ENCODE measurements at regions not wholly inside any gene's neighbourhood (a gene's known extent, or its start where the extent isn't known, plus 50 kb on each side); places are given as distances from the start of the nearest gene placed in this dataset.
"Not testable (repeated sequence)": the region's sequence is repeated elsewhere in the genome, so short reads cannot be mapped to it uniquely, and the experiment has no call there.

DNA sequence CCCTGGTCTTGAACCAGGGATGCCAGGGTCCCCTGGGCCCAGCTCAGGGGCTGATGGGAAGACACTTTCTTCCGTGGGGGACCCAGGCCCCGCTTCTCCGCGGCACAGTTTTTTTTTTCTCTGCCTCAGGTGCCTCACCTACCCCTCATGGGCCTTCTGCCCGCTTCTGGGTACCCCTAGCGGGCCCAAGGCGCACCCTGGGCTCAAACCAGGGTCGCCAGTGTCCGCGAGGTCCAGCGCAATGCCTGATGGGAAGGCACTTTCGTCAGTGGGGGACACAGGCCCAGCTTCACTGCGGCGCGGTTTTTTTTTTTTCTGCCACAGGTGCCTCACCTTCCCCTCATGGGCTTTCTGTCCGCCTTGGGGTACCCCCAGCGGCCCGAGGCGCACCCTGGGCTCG is 163.9 kb upstream of the ZNG1F start:
- H3K9me3 ChIP-seq (ENCODE audit: control insufficient read depth in 3 of 3, low read length in 3 of 3); H3K27ac ChIP-seq (ENCODE audit: low read depth, low read length); H3K9ac ChIP-seq (ENCODE audit: low read depth in 1 of 3, low read length in 3 of 3); H3K27me3 ChIP-seq (ENCODE audit: control insufficient read depth in 3 of 3, insufficient read depth in 3 of 3, low read length in 3 of 3); H3K36me3 ChIP-seq (ENCODE audit: control insufficient read depth in 3 of 3, insufficient read depth in 3 of 3, low read length in 3 of 3); H3K4me1 ChIP-seq (ENCODE audit: control insufficient read depth in 3 of 3, insufficient read depth in 3 of 3, low read length in 3 of 3); H3K4me3 ChIP-seq (ENCODE audit: low read length in 3 of 3): not testable (repeated sequence)

DNA sequence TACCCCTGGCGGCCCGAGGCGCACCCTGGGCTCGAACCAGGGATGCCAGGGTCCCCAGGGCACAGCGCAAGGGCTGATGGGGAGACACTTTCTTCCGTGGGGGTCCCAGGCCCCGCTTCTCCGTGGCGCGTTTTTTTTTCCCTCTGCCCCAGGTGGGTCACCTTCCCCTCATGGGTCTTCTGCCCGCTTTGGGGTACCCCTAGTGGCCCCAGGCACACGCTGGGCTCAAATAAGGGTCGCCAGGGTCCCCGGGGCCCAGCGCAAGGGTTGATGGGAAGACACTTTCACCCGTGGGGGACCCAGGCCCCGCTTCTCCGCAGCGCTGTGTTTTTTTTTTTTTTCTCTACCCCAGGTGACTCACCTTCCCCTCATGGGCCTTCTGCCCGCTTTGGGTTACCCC is 163.3 kb upstream of the ZNG1F start:
- H3K9ac ChIP-seq (ENCODE audit: low read depth in 1 of 3, low read length in 3 of 3); H3K4me3 ChIP-seq (ENCODE audit: low read length in 3 of 3); H3K27me3 ChIP-seq (ENCODE audit: control insufficient read depth in 3 of 3, insufficient read depth in 3 of 3, low read length in 3 of 3); H3K9me3 ChIP-seq (ENCODE audit: control insufficient read depth in 3 of 3, low read length in 3 of 3); H3K27ac ChIP-seq (ENCODE audit: low read depth, low read length); H3K36me3 ChIP-seq (ENCODE audit: control insufficient read depth in 3 of 3, insufficient read depth in 3 of 3, low read length in 3 of 3); H3K4me1 ChIP-seq (ENCODE audit: control insufficient read depth in 3 of 3, insufficient read depth in 3 of 3, low read length in 3 of 3): not testable (repeated sequence)

DNA sequence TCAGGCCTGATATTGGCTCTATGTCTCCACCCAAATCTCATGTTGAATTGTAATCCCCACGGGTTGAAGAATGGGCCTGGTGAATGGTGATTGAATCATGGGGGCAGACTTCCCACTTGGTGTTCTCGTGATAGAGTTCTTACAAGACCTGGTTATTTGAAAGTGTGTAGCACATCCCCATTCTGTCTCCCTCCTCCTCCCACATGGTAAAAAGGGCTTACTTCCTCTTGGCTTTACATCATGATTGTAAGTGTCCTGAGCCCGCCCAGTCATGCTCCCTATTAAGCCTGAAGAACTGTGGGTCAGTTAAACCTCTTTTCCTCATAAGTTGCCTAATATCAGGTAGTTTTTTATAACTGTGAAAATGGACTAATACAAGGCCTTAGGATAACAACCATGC is 158.8 kb upstream of the ZNG1F start:
- H3K9me3 ChIP-seq (ENCODE audit: control insufficient read depth in 3 of 3, low read length in 3 of 3); H3K27me3 ChIP-seq (ENCODE audit: control insufficient read depth in 3 of 3, insufficient read depth in 3 of 3, low read length in 3 of 3); H3K4me1 ChIP-seq (ENCODE audit: control insufficient read depth in 3 of 3, insufficient read depth in 3 of 3, low read length in 3 of 3); H3K36me3 ChIP-seq (ENCODE audit: control insufficient read depth in 3 of 3, insufficient read depth in 3 of 3, low read length in 3 of 3); H3K27ac ChIP-seq (ENCODE audit: low read depth, low read length); H3K4me3 ChIP-seq (ENCODE audit: low read length in 3 of 3); H3K9ac ChIP-seq (ENCODE audit: low read depth in 1 of 3, low read length in 3 of 3): not testable (repeated sequence)

DNA sequence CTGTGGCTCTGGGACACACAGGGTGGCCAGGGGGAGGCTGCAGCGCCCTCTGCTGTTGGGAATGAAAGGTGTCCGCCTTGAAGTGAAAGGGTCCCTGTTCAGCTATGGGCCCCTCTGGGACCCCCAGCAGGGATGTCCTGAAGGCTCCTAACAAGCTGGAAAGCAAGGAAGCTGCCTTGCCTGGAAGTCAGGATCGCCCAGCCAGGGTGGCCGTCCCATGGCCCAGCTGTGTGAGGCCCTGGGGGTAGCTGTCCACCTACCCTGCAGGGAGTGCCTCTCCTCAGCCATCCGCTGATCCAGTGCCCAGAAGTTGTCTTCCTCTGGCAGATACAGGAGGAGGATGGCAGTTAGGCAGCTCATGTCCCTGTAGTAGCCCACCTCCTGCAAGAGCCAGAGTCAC is 143.4 kb upstream of the ZNG1F start:
- H3K36me3 ChIP-seq (ENCODE audit: control insufficient read depth in 3 of 3, insufficient read depth in 3 of 3, low read length in 3 of 3); H3K27me3 ChIP-seq (ENCODE audit: control insufficient read depth in 3 of 3, insufficient read depth in 3 of 3, low read length in 3 of 3); H3K9me3 ChIP-seq (ENCODE audit: control insufficient read depth in 3 of 3, low read length in 3 of 3); H3K27ac ChIP-seq (ENCODE audit: low read depth, low read length); H3K4me3 ChIP-seq (ENCODE audit: low read length in 3 of 3); H3K4me1 ChIP-seq (ENCODE audit: control insufficient read depth in 3 of 3, insufficient read depth in 3 of 3, low read length in 3 of 3); H3K9ac ChIP-seq (ENCODE audit: low read depth in 1 of 3, low read length in 3 of 3): not testable (repeated sequence)

DNA sequence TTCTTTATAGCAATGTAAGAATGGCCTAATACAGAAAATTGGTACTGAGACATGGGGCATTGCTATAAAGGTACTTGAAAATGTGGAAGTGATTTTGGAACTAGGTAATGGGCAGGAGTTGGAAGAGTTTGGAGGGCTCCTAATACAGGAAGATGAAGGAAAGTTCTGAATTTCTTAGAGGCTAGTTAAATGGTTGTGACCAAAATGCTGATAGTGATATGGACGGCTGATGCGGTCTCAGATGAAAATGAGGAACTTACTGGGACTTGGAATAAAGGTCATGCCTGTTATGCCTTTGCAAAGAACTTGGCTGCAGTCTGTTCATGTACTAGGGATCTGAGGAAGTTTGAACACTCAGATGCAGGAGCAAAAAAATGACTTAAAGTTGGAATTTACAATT is 132.2 kb upstream of the ZNG1F start:
- H3K36me3 ChIP-seq (ENCODE audit: control insufficient read depth in 3 of 3, insufficient read depth in 3 of 3, low read length in 3 of 3); H3K27ac ChIP-seq (ENCODE audit: low read depth, low read length); H3K4me3 ChIP-seq (ENCODE audit: low read length in 3 of 3); H3K9me3 ChIP-seq (ENCODE audit: control insufficient read depth in 3 of 3, low read length in 3 of 3); H3K27me3 ChIP-seq (ENCODE audit: control insufficient read depth in 3 of 3, insufficient read depth in 3 of 3, low read length in 3 of 3); H3K4me1 ChIP-seq (ENCODE audit: control insufficient read depth in 3 of 3, insufficient read depth in 3 of 3, low read length in 3 of 3); H3K9ac ChIP-seq (ENCODE audit: low read depth in 1 of 3, low read length in 3 of 3): not testable (repeated sequence)

DNA sequence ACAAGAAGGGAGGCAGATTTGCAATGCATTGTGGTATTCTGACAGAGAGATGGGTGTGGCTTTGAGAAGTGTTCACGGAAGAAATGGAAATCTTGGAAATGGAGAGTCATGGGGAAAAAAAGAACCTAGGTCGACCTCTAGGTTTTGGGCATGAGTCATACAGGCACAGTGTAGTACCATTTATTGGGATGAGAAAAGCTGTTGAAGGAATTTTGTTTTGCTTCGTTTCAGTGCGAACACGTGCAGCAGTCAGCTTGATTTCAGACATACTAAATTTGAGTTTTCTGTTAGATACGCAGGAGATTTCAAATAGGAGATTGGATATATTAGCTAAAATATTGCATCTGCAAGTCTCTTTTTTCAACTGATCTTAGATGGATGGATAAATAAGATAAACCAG is 119.8 kb upstream of the ZNG1F start:
- not testable (repeated sequence) for H3K9me3 ChIP-seq (ENCODE audit: control insufficient read depth in 3 of 3, low read length in 3 of 3); H3K9ac ChIP-seq (ENCODE audit: low read depth in 1 of 3, low read length in 3 of 3); H3K4me3 ChIP-seq (ENCODE audit: low read length in 3 of 3); H3K27me3 ChIP-seq (ENCODE audit: control insufficient read depth in 3 of 3, insufficient read depth in 3 of 3, low read length in 3 of 3); H3K27ac ChIP-seq (ENCODE audit: low read depth, low read length); H3K4me1 ChIP-seq (ENCODE audit: control insufficient read depth in 3 of 3, insufficient read depth in 3 of 3, low read length in 3 of 3); H3K36me3 ChIP-seq (ENCODE audit: control insufficient read depth in 3 of 3, insufficient read depth in 3 of 3, low read length in 3 of 3)

DNA sequence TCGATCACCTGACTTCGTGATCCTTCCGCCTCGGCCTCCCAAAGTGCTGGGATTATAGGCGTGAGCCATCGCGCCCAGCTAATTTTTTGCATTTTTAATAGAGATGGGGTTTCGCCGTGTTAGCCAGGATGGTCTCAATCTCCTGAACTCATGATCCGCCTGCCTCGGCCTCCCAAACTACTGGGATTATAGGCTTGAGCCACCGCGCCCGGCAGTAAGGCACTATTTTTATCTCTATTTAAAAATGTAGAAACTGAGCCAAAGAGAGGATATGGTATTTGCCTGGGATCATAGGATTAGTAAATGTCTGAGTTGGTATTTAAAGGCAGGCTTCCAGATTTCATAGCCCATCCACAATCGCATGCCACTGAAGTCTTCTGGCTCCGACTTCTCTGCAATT is 96.6 kb upstream of the ZNG1F start:
- not testable (repeated sequence) for H3K4me3 ChIP-seq (ENCODE audit: low read length in 3 of 3)

DNA sequence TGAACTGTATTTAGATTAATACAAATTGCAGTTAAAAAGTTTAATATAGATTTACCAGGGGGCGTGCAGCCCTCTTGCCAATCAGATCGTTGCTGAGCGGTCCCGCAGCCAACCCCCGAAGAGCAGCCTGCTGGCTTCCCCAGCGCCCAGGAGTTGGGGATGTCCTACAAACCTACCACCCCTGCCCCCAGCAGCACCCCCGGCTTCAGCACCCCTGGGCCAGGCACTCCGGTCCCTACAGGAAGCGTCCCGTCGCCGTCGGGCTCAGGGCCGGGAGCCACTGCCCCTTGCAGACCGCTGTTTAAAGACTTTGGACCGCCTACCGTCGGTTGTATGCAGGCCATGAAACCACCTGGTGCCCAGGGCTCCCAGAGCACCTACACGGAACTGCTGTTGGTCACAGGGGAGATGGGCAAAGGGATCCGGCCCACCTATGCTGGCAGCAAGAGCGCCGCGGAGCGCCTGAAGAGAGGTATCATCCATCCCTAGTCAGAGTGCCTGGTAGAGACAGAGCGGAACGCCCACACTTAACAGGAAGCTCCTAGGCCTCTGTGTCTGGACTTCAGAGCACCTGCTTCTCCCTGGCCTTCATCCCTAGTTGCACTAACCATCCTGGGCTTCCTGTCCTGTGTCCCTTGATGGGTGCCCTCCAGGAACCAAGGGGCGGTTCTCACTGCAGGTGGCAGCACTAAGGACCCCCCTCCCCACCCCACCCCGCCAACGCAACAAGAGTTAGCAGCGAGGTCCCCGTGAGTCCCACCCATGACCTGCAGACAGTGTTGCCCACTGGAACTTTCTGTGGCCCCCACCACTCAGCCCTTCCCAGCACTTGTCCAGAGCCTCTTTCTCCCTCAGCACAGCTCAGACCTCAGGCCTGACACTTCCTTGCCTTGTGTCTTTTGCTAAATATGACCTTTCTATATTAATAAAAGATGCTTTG is 91.5 kb upstream of the ZNG1F start:
- H3K4me1 ChIP-seq (ENCODE audit: control insufficient read depth in 3 of 3, insufficient read depth in 3 of 3, low read length in 3 of 3); H3K36me3 ChIP-seq (ENCODE audit: control insufficient read depth in 3 of 3, insufficient read depth in 3 of 3, low read length in 3 of 3); H3K27me3 ChIP-seq (ENCODE audit: control insufficient read depth in 3 of 3, insufficient read depth in 3 of 3, low read length in 3 of 3); H3K9me3 ChIP-seq (ENCODE audit: control insufficient read depth in 3 of 3, low read length in 3 of 3); H3K4me3 ChIP-seq (ENCODE audit: low read length in 3 of 3); H3K9ac ChIP-seq (ENCODE audit: low read depth in 1 of 3, low read length in 3 of 3); H3K27ac ChIP-seq (ENCODE audit: low read depth, low read length): not testable (repeated sequence)

More for the DNA sequence above, 96.6 kb upstream of the ZNG1F start:
- H3K9me3 ChIP-seq (ENCODE audit: control insufficient read depth in 3 of 3, low read length in 3 of 3); H3K27me3 ChIP-seq (ENCODE audit: control insufficient read depth in 3 of 3, insufficient read depth in 3 of 3, low read length in 3 of 3); H3K4me1 ChIP-seq (ENCODE audit: control insufficient read depth in 3 of 3, insufficient read depth in 3 of 3, low read length in 3 of 3); H3K9ac ChIP-seq (ENCODE audit: low read depth in 1 of 3, low read length in 3 of 3); H3K36me3 ChIP-seq (ENCODE audit: control insufficient read depth in 3 of 3, insufficient read depth in 3 of 3, low read length in 3 of 3); H3K27ac ChIP-seq (ENCODE audit: low read depth, low read length): not testable (repeated sequence)

DNA sequence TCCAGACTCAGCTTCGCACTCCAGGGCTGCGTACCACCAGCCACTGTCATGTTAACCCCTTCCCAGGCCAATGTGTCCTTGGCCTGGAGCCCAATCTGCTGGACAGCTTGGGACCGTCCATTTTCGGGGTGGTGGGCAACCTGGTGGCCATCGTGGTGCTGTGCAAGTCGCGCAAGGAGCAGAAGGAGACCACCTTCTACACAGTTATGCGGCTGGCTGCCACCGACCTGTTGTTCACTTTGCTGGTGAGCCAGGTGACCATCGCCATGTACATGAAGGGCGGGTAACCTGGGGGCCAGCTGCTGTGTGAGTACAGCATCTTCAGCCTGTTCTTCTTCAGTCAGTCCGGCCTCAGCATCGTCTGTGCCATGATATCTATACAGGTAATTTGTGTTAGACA is 90.3 kb upstream of the ZNG1F start:
- not testable (repeated sequence) for H3K27me3 ChIP-seq (ENCODE audit: control insufficient read depth in 3 of 3, insufficient read depth in 3 of 3, low read length in 3 of 3); H3K9ac ChIP-seq (ENCODE audit: low read depth in 1 of 3, low read length in 3 of 3); H3K9me3 ChIP-seq (ENCODE audit: control insufficient read depth in 3 of 3, low read length in 3 of 3); H3K4me1 ChIP-seq (ENCODE audit: control insufficient read depth in 3 of 3, insufficient read depth in 3 of 3, low read length in 3 of 3); H3K36me3 ChIP-seq (ENCODE audit: control insufficient read depth in 3 of 3, insufficient read depth in 3 of 3, low read length in 3 of 3); H3K27ac ChIP-seq (ENCODE audit: low read depth, low read length); H3K4me3 ChIP-seq (ENCODE audit: low read length in 3 of 3)

DNA sequence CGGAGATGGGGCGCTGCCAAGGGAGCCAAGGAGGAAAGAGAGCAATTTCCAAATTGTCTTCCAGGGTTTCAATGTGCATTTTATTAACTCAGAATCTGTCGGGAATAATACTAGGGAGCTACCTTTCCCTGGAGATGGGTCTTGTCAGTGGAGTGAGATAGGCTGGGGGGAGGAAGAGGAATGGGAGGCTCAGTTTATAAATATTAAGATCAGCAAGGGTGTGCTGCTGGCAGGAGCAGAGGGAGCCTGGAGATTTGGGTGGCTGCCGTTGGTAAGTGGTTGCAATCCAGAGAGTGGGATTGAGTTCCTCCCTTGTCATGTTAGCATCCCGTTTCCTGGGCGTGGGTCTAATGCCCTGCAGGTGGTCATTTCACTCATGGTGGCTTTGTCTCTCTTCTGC is 89.9 kb upstream of the ZNG1F start:
- H3K27ac ChIP-seq (ENCODE audit: low read depth, low read length); H3K9me3 ChIP-seq (ENCODE audit: control insufficient read depth in 3 of 3, low read length in 3 of 3); H3K4me1 ChIP-seq (ENCODE audit: control insufficient read depth in 3 of 3, insufficient read depth in 3 of 3, low read length in 3 of 3); H3K4me3 ChIP-seq (ENCODE audit: low read length in 3 of 3); H3K27me3 ChIP-seq (ENCODE audit: control insufficient read depth in 3 of 3, insufficient read depth in 3 of 3, low read length in 3 of 3); H3K36me3 ChIP-seq (ENCODE audit: control insufficient read depth in 3 of 3, insufficient read depth in 3 of 3, low read length in 3 of 3); H3K9ac ChIP-seq (ENCODE audit: low read depth in 1 of 3, low read length in 3 of 3): not testable (repeated sequence)
